HL-60 (cell line): ENCODE measurements at regions not wholly inside any gene's neighbourhood (a gene's known extent, or its start where the extent isn't known, plus 50 kb on each side); places are given as distances from the start of the nearest gene placed in this dataset.

Experiments used
- DNase-seq, 2 experiments: peaks; one replicate each; pipeline ENCODE4 v3.0.0-alpha.2; 2010 to 2020; ENCODE audit warnings: low read depth in 1 of 2, low spot score in 1 of 2
- H3K27ac ChIP-seq: fragments of 250-450 bp; sonication (Bioruptor Pico); replicated peaks from 2 replicates; pipeline ENCODE4 v1.5.1; 2020; ENCODE audit warnings: mild to moderate bottlenecking, moderate library complexity
- H3K27me3 ChIP-seq: fragments of 250-450 bp; sonication (Bioruptor Pico); 2 replicates; pipeline ENCODE4 v1.5.1; 2021; ENCODE audit warnings: mild to moderate bottlenecking, moderate library complexity; ENCODE audit not compliant: insufficient read depth, poor library complexity, severe bottlenecking
- H3K4me3 ChIP-seq: replicated peaks from 2 replicates; pipeline ENCODE4 v1.5.1; 2011; ENCODE audit warnings: mild to moderate bottlenecking, control low read depth, low read length; ENCODE audit not compliant: insufficient read depth
- GABPA ChIP-seq: IDR thresholded peaks from 2 replicates; pipeline ENCODE4 v1.6.1; 2012; ENCODE audit warnings: low read depth
- POLR2AphosphoS5 ChIP-seq: IDR thresholded peaks from 2 replicates; pipeline ENCODE4 v1.6.1; 2012; ENCODE audit warnings: low read depth
- SPI1 ChIP-seq: IDR thresholded peaks from 2 replicates; pipeline ENCODE4 v1.6.1; 2012; ENCODE audit warnings: low read depth, mild to moderate bottlenecking, borderline replicate concordance
- TF ChIP-seq, protein P1 (sequence below): IDR thresholded peaks from 2 replicates; pipeline ENCODE4 v1.6.1; 2012; ENCODE audit warnings: low read depth; ENCODE audit not compliant: insufficient replicate concordance
- TF ChIP-seq, protein P2 (sequence below): IDR thresholded peaks from one replicate; pipeline ENCODE4 v1.5.1; 2011; ENCODE audit warnings: low read length, control low read depth, inconsistent platforms; ENCODE audit not compliant: insufficient read depth

DNA sequence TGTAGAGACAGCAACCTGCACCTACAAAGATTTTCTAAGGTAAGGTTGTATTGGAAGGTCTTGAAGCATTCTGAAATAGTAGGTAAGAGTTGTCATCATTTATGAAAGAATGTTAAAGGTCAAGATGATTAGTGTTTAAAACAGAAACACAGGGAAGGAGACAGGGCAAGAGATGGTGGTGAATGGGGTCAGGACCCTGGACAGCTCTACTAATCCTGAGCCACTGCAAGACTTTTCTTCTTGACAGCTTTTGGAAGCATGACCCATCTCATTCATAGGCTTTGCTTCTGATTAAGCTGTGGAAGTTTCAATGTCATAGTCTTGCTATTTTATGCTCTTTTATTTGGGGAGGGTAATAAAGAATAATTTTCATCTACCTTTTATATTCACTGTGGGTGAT is 75.5 kb upstream of the CAND1 start:
- DNase-seq, result no peak
- H3K27ac ChIP-seq, result no peak overlapping the region
- no peak for TF ChIP-seq SPI1
- TF ChIP-seq, protein P1, sequence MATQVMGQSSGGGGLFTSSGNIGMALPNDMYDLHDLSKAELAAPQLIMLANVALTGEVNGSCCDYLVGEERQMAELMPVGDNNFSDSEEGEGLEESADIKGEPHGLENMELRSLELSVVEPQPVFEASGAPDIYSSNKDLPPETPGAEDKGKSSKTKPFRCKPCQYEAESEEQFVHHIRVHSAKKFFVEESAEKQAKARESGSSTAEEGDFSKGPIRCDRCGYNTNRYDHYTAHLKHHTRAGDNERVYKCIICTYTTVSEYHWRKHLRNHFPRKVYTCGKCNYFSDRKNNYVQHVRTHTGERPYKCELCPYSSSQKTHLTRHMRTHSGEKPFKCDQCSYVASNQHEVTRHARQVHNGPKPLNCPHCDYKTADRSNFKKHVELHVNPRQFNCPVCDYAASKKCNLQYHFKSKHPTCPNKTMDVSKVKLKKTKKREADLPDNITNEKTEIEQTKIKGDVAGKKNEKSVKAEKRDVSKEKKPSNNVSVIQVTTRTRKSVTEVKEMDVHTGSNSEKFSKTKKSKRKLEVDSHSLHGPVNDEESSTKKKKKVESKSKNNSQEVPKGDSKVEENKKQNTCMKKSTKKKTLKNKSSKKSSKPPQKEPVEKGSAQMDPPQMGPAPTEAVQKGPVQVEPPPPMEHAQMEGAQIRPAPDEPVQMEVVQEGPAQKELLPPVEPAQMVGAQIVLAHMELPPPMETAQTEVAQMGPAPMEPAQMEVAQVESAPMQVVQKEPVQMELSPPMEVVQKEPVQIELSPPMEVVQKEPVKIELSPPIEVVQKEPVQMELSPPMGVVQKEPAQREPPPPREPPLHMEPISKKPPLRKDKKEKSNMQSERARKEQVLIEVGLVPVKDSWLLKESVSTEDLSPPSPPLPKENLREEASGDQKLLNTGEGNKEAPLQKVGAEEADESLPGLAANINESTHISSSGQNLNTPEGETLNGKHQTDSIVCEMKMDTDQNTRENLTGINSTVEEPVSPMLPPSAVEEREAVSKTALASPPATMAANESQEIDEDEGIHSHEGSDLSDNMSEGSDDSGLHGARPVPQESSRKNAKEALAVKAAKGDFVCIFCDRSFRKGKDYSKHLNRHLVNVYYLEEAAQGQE, result peak; percentile 96
- H3K27me3 ChIP-seq, result no peaks in the 10 kb centered on the region
- no peak overlapping the region for H3K4me3 ChIP-seq

DNA sequence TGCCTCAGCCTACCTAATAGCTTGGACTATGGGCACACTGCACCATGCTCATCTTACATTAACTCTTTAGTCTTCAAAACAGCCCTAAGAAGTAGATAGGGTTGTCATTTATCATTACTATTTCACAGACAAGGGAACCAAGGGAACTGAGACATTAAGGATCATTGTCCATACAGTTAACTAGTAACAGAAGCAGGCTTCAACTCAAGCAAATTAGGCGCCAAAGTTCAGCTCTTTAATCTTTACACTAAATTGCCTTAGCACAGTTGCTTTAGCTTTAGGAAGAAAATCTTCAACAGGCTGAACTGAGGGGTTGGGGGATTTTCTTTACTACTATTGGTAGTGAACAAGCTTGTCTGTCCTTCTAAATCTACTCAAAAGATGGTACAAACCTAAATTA is 68.8 kb upstream of the CAND1 start:
- H3K4me3 ChIP-seq, result no peak overlapping the region
- no peak overlapping the region for H3K27ac ChIP-seq
- no peak for DNase-seq
- TF ChIP-seq SPI1 (no peak), GABPA (no peak), POLR2AphosphoS5 (no peak)
- TF ChIP-seq, protein P1, result no peak
- TF ChIP-seq, protein P2, sequence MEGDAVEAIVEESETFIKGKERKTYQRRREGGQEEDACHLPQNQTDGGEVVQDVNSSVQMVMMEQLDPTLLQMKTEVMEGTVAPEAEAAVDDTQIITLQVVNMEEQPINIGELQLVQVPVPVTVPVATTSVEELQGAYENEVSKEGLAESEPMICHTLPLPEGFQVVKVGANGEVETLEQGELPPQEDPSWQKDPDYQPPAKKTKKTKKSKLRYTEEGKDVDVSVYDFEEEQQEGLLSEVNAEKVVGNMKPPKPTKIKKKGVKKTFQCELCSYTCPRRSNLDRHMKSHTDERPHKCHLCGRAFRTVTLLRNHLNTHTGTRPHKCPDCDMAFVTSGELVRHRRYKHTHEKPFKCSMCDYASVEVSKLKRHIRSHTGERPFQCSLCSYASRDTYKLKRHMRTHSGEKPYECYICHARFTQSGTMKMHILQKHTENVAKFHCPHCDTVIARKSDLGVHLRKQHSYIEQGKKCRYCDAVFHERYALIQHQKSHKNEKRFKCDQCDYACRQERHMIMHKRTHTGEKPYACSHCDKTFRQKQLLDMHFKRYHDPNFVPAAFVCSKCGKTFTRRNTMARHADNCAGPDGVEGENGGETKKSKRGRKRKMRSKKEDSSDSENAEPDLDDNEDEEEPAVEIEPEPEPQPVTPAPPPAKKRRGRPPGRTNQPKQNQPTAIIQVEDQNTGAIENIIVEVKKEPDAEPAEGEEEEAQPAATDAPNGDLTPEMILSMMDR, result no peak
- no peaks in the 10 kb centered on the region for H3K27me3 ChIP-seq

DNA sequence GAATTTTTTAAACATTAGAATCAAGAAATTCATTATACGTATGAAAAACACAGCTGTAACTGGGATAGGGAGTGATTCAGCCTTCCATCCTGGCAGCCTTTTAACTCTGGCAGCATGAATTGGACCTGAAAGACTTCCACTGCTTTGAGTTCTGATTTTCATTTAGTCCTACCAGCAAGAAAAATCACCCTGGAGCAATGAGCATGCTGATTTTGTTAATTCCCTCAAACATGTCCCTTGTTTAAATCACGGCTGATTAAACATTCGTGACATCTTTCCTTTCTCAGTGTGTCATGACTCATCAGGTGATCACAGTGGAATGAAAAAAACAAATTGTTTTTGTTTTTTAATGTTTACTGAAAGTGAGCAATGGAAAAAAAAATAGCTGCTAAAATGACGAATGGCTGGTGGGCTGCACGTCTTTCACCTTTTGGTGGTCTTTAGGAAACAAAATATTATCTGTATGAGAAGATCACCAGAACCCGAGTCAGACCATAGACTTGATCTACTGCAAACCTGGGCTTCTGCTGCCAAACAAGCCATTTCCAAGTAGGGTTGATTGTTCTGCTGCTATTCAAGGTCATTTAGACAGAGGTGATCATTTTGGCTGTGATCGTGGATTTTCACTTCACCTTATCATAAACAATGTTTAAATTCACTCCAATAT is 67.0 kb upstream of the CAND1 start:
- no peak overlapping the region for H3K27ac ChIP-seq
- no peak for TF ChIP-seq GABPA
- no peak for TF ChIP-seq POLR2AphosphoS5
- TF ChIP-seq, protein P2, result no peak
- TF ChIP-seq, protein P1, result no peak
- no peak for TF ChIP-seq SPI1
- no peak overlapping the region for H3K4me3 ChIP-seq
- no peaks in the 10 kb centered on the region for H3K27me3 ChIP-seq
- no peak for DNase-seq

DNA sequence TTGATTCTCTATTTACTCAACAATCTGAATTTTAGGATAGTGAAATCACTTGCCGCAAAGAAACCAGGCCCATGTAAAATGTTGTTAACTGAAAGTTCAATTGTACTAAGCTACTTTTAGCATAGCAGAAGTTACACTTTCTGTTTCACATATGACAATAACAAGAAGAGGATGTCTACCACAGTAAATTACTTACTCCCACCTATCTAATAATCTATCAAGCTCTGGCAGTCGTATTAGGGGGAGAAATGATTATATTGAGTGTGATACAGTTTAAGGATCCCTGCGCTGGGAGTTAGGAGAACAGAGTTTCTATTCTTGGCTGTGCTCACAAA is 66.5 kb upstream of the CAND1 start:
- no peak for DNase-seq

More for the DNA sequence above, 66.5 kb upstream of the CAND1 start:
- no peaks in the 10 kb centered on the region for H3K27me3 ChIP-seq
- no peak overlapping the region for H3K4me3 ChIP-seq
- no peak overlapping the region for H3K27ac ChIP-seq
- TF ChIP-seq POLR2AphosphoS5 (no peak), SPI1 (no peak), GABPA (no peak)
- TF ChIP-seq, protein P2, result no peak
- TF ChIP-seq, protein P1, result no peak
